GM23338 (cell line): ENCODE measurements at regions not wholly inside any gene's neighbourhood (a gene's known extent, or its start where the extent isn't known, plus 50 kb on each side); places are given as distances from the start of the nearest gene placed in this dataset.

Experiments
- ATAC-seq: fragments of 200-7000 bp; cut with Tn5 transposase; 3 replicates; pipeline ENCODE4 v1.9.1; 2020
- DNase-seq: peaks from one replicate; pipeline ENCODE4 v3.0.0-alpha.2; 2015; ENCODE audit warnings: low spot score
- H2AFZ ChIP-seq: fragments of 200-600 bp; sonication (generic); 2 replicates; pipeline ENCODE4 v1.8.0; 2016; ENCODE audit warnings: antibody characterized with exemption, mild to moderate bottlenecking, moderate library complexity
- H3F3A ChIP-seq: fragments of 200-600 bp; sonication (generic); replicated peaks from 2 replicates; pipeline ENCODE4 v1.8.0; 2017; ENCODE audit warnings: antibody characterized with exemption, mixed run types, low read depth
- H3K27ac ChIP-seq: fragments of 200-600 bp; sonication (generic); 2 replicates; pipeline ENCODE4 v1.6.1; 2016; ENCODE audit warnings: low read depth
- H3K27me3 ChIP-seq: fragments of 200-600 bp; sonication (generic); 2 replicates; pipeline ENCODE4 v1.8.0; 2016; ENCODE audit warnings: mild to moderate bottlenecking, mixed run types, moderate library complexity; ENCODE audit not compliant: insufficient read depth
- H3K36me3 ChIP-seq: fragments of 200-600 bp; sonication (generic); 2 replicates; pipeline ENCODE4 v1.8.0; 2016; ENCODE audit warnings: mild to moderate bottlenecking; ENCODE audit not compliant: insufficient read depth
- H3K4me1 ChIP-seq: fragments of 200-600 bp; sonication (generic); 2 replicates; pipeline ENCODE4 v1.8.0; 2016; ENCODE audit warnings: mild to moderate bottlenecking, moderate library complexity; ENCODE audit not compliant: insufficient read depth
- H3K4me2 ChIP-seq: fragments of 200-600 bp; sonication (generic); 2 replicates; pipeline ENCODE4 v1.7.1; 2017; ENCODE audit warnings: mixed run types
- H3K4me3 ChIP-seq: fragments of 200-600 bp; sonication (generic); 2 replicates; pipeline ENCODE4 v1.6.1; 2016; ENCODE audit warnings: mixed run types
- H3K79me2 ChIP-seq: fragments of 200-600 bp; sonication (generic); replicated peaks from 2 replicates; pipeline ENCODE4 v1.8.0; 2017; ENCODE audit warnings: mild to moderate bottlenecking; ENCODE audit not compliant: insufficient read depth
- H3K9me2 ChIP-seq: fragments of 200-600 bp; sonication (generic); 2 replicates; pipeline ENCODE4 v1.8.0; 2017; ENCODE audit not compliant: insufficient read depth
- H4K20me1 ChIP-seq: fragments of 200-600 bp; sonication (generic); replicated peaks from 2 replicates; pipeline ENCODE4 v1.8.0; 2017; ENCODE audit warnings: mild to moderate bottlenecking; ENCODE audit not compliant: insufficient read depth
- H3K27ac Mint-ChIP-seq: 2 replicates; pipeline ENCODE4 v1.8.0; 2020; ENCODE audit warnings: inconsistent platforms, mild to moderate bottlenecking, moderate library complexity, mixed read lengths
- H3K27me3 Mint-ChIP-seq: 3 replicates; pipeline ENCODE4 v1.8.0; 2022; ENCODE audit warnings: low read depth, mild to moderate bottlenecking, moderate library complexity, mixed read lengths, inconsistent platforms; ENCODE audit not compliant: insufficient read depth, poor library complexity
- H3K36me3 Mint-ChIP-seq: 3 replicates; pipeline ENCODE4 v1.8.0; 2021; ENCODE audit warnings: low read depth, mild to moderate bottlenecking, inconsistent platforms, moderate library complexity, mixed read lengths
- H3K4me1 Mint-ChIP-seq: 3 replicates; pipeline ENCODE4 v1.8.0; 2020; ENCODE audit warnings: mild to moderate bottlenecking, inconsistent platforms, mixed read lengths
- H3K4me3 Mint-ChIP-seq: 3 replicates; pipeline ENCODE4 v1.8.0; 2021; ENCODE audit warnings: moderate library complexity, mild to moderate bottlenecking, inconsistent platforms, mixed read lengths
- H3K9me3 Mint-ChIP-seq: 3 replicates; pipeline ENCODE4 v1.8.0; 2020; ENCODE audit warnings: moderate library complexity, mild to moderate bottlenecking, inconsistent platforms, mixed read lengths
- CREB1 ChIP-seq: fragments of 250-450 bp; sonication (Bioruptor Pico); IDR thresholded peaks from 2 replicates; pipeline ENCODE4 v1.5.0; 2020; ENCODE audit warnings: low read depth, mild to moderate bottlenecking, moderate library complexity
- CTCF ChIP-seq, 2 experiments: fragments of 200-600 bp in 1 of 2; sonication (generic) in 1 of 2; conservative IDR thresholded peaks; 2 replicates each; pipeline versions ENCODE4 v1.5.1 to v1.6.1; 2016 to 2017; ENCODE audit warnings: antibody characterized with exemption in 2 of 2, low read depth in 2 of 2, mild to moderate bottlenecking in 2 of 2, moderate library complexity in 1 of 2
- ETS1 ChIP-seq: IDR thresholded peaks from 2 replicates; pipeline ENCODE4 v1.6.1; 2016; ENCODE audit warnings: antibody characterized with exemption
- EZH2 ChIP-seq: fragments of 200-600 bp; sonication (generic); IDR thresholded peaks from one replicate; pipeline ENCODE4 v1.8.0; 2017; ENCODE audit warnings: antibody characterized with exemption, mild to moderate bottlenecking, low read depth; ENCODE audit not compliant: unreplicated experiment
- EZH2phosphoT487 ChIP-seq: fragments of 200-600 bp; sonication (generic); IDR thresholded peaks from one replicate; pipeline ENCODE4 v1.8.1; 2018; ENCODE audit warnings: antibody characterized with exemption; ENCODE audit not compliant: unreplicated experiment
- JUNB ChIP-seq: IDR thresholded peaks from one replicate; pipeline ENCODE4 v1.6.1; 2016; ENCODE audit warnings: antibody characterized with exemption; ENCODE audit not compliant: unreplicated experiment
- NANOG ChIP-seq: IDR thresholded peaks from 2 replicates; pipeline ENCODE4 v1.6.1; 2016; ENCODE audit warnings: antibody characterized with exemption, borderline replicate concordance
- POLR2AphosphoS5 ChIP-seq: IDR thresholded peaks from 2 replicates; pipeline ENCODE4 v1.6.1; 2016; ENCODE audit warnings: antibody characterized with exemption, low read depth
- REST ChIP-seq: IDR thresholded peaks from one replicate; pipeline ENCODE4 v1.6.1; 2018; ENCODE audit warnings: antibody characterized with exemption; ENCODE audit not compliant: unreplicated experiment
- STAT1 ChIP-seq: IDR thresholded peaks from one replicate; pipeline ENCODE4 v1.6.1; 2016; ENCODE audit warnings: antibody characterized with exemption; ENCODE audit not compliant: unreplicated experiment
- ZNF114 ChIP-seq: fragments of 250-450 bp; sonication (Bioruptor Pico); IDR thresholded peaks from 2 replicates; pipeline ENCODE4 v1.5.0; 2020; ENCODE audit warnings: mild to moderate bottlenecking, moderate library complexity
- ZNF331 ChIP-seq: fragments of 250-450 bp; sonication (Bioruptor Pico); IDR thresholded peaks from 2 replicates; pipeline ENCODE4 v1.5.0; 2020; ENCODE audit warnings: low read depth, mild to moderate bottlenecking, moderate library complexity
- ZNF462 ChIP-seq: fragments of 250-450 bp; sonication (Bioruptor Pico); IDR thresholded peaks from 2 replicates; pipeline ENCODE4 v1.5.0; 2020; ENCODE audit warnings: mild to moderate bottlenecking, moderate library complexity

- Mint-ChIP-seq H3K36me3 (no peaks in the 10 kb centered on the region), H3K9me3 (no peaks in the 10 kb centered on the region), H3K27me3 (peaks cover 2% of the 10 kb centered on the region), H3K27ac (no peak overlapping the region), H3K4me1 (no peaks in the 10 kb centered on the region), H3K4me3 (no peak overlapping the region)
- DNase-seq = no peak
- Histone ChIP-seq H3K27me3 (no peaks in the 10 kb centered on the region), H3K9me2 (peaks cover 11% of the 10 kb centered on the region; the same call in 1 of the 2 replicates), H3K36me3 (no peaks in the 10 kb centered on the region), H3K4me2 (no peak overlapping the region), H2AFZ (no peak overlapping the region), H3K27ac (no peak overlapping the region), H4K20me1 (no peaks in the 10 kb centered on the region), H3K4me3 (no peak overlapping the region), H3K79me2 (no peaks in the 10 kb centered on the region), H3K4me1 (no peaks in the 10 kb centered on the region), H3F3A (no peaks in the 10 kb centered on the region)
- ATAC-seq = no peak
- no peak for TF ChIP-seq STAT1
- TF ChIP-seq ZNF462 (CRISPR knock-in tag) = no peak
- no peak for TF ChIP-seq JUNB
- TF ChIP-seq EZH2 = no peak
- no peak for TF ChIP-seq REST
- TF ChIP-seq CTCF (conservative IDR thresholded peaks at IDR 0.05; ENCODE audit: low read depth in 2 of 2) = no peak
- TF ChIP-seq EZH2phosphoT487 = no peak
- TF ChIP-seq CREB1 (CRISPR knock-in tag) = no peak
- no peak for TF ChIP-seq NANOG
- TF ChIP-seq ETS1 = no peak
- no peak for TF ChIP-seq POLR2AphosphoS5
- no peak for TF ChIP-seq ZNF114
- no peak for TF ChIP-seq ZNF331 (CRISPR knock-in tag)
Observed at GRCh38 chr1:232357416-232357815, 272.5 kb downstream of the SIPA1L2 start.
